Astrocyte of the spinal cord (primary cell): ENCODE measurements at regions not wholly inside any gene's neighbourhood (a gene's known extent, or its start where the extent isn't known, plus 50 kb on each side); places are given as distances from the start of the nearest gene placed in this dataset.

Experiments used
- DNase-seq: peaks from one replicate; pipeline ENCODE4 v3.0.0; 2011; ENCODE audit warnings: low read depth, low spot score
- H3K4me3 ChIP-seq: 2 replicates; pipeline ENCODE4 v1.5.1; 2011; ENCODE audit warnings: low read depth, mild to moderate bottlenecking, low read length, moderate library complexity
- CTCF ChIP-seq: IDR thresholded peaks from 2 replicates; pipeline ENCODE4 v1.5.1; 2012; ENCODE audit warnings: low read depth, mild to moderate bottlenecking, low read length, inconsistent platforms
- in situ Hi-C: cut with HindIII; loops from 2 replicates; pipeline ENCODE4 v1.10.0; 2017; ENCODE audit warnings: low sequenced_read_pairs

- in situ Hi-C loops: no loop called here
- H3K4me3 ChIP-seq: no peak overlapping the region
- no peak for TF ChIP-seq CTCF
- no peak for DNase-seq
Measured at GRCh38 chr5:30725073-30725472, 468.4 kb upstream of the CDH6 start.

GRCh38 chr5:30698217-30698616 lies 495.3 kb upstream of the CDH6 start:
- DNase-seq: no peak
- in situ Hi-C loops: no loop called here
- no peak for TF ChIP-seq CTCF

GRCh38 chr5:30693326-30693725 lies 500.2 kb upstream of the CDH6 start:
- in situ Hi-C loops: no loop called here
- DNase-seq: no peak
- H3K4me3 ChIP-seq: no peak overlapping the region
- TF ChIP-seq CTCF: no peak

More at GRCh38 chr5:30698217-30698616, 495.3 kb upstream of the CDH6 start:
- H3K4me3 ChIP-seq: no peak overlapping the region

- TF ChIP-seq CTCF: no peak
- DNase-seq: no peak
- in situ Hi-C loops: no loop called here
- H3K4me3 ChIP-seq: no peak overlapping the region
Measured at GRCh38 chr5:30690931-30691330, 502.6 kb upstream of the CDH6 start.

GRCh38 chr5:30687461-30687860 lies 506.0 kb upstream of the CDH6 start:
- TF ChIP-seq CTCF: no peak
- in situ Hi-C loops: no loop called here
- DNase-seq: no peak
- H3K4me3 ChIP-seq: no peak overlapping the region

GRCh38 chr5:30686530-30686929 lies 507.0 kb upstream of the CDH6 start:
- no peak for TF ChIP-seq CTCF
- no peak overlapping the region for H3K4me3 ChIP-seq
- DNase-seq: no peak
- in situ Hi-C loops: no loop called here
